Stimulated activated CD8-positive, alpha-beta memory T cell treated with anti-CD3 and anti-CD28 coated beads, Interleukin-7, amount 100 ng/mL, for 4 hours (primary cell): ENCODE measurements at regions not wholly inside any gene's neighbourhood (a gene's known extent, or its start where the extent isn't known, plus 50 kb on each side); places are given as distances from the start of the nearest gene placed in this dataset.

Experiments used
- DNase-seq, 2 donors: peaks; one replicate each; pipeline ENCODE4 v3.0.0-alpha.2; 2020; ENCODE audit warnings: low read depth in 2 of 2

DNA sequence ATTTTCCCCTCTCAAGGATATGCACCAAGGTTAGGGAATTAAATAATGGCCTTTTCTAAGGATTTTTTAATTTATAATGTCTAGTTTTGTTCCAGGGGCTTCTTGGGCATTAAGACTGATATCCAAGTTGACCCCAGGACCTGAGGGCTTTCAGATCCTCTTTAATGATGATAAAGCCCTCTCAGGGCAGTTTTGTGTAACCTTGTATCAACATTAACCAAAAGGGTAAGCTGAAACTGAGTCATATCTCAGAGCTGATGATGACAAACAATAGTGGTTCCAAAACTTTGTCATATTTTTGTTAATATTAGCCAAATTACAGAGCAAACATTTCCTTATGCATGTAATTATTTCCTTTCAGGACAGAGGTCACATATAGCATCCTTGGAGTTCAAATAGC lies 309.4 kb upstream of the MAN1A1 start:
- DNase-seq = no peak

GRCh38 chr6:119655124-119655523 lies 305.6 kb upstream of the MAN1A1 start:
- no peak for DNase-seq

DNA sequence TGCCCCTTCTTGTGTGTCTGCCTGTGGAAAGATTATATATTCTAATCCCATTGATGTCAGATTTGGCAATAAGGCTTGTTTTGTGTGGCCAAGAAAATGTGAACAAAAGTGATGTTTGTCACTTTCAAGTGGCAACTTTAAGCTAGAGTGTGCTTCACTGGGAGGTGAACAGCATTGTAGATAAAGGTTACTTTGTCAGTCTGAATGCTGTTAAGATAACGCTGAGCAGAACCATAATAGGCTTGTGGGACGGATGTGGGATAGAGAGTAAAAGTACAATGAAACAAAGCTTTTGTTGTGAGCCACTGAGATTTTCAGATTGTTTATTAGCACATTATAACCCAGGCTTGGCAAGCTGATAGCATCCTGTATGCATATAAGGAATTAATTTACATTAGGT lies 303.8 kb upstream of the MAN1A1 start:
- no peak for DNase-seq

- no peak for DNase-seq
Observed at GRCh38 chr6:119649531-119649930, 300.0 kb upstream of the MAN1A1 start.

DNA sequence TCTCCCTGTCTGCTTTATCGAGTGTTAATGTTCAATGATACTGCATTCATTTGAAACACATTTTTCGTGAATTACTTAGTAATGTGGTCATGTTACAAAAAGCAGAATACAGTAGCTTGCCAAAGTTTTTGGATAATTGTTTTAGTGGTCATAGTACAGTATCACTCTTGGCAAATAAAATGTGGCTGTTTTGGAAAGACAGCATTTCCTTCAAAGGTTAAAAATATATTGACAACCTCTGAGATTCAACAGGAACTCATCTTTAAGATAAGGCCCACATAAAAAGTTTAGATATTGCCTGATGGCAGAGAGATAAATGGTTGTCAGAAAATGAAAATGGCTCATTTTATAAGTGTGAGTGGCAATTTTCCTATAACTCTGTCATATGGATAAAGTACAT lies 297.7 kb upstream of the MAN1A1 start:
- no peak for DNase-seq

- DNase-seq = no peak
Observed at GRCh38 chr6:119643876-119644275, 294.3 kb upstream of the MAN1A1 start.

DNA sequence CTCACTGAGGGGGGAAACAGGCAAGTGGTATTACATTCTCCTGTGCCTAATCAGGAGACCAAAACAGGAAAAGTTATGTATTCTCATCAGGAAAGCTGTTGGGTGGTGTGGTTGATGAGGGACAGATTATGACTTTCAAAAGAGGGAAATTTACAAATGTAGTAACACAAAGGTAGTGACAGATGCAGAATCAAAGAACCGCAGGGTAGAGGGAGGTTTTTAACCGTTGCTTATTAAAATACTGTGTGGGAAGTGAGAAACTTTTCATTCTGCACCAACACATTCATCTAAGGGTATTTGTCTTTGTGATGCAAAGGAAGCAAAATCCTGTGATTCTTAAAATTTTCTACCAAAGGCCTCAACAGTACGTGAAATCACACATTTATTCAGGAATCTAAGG lies 288.2 kb upstream of the MAN1A1 start:
- DNase-seq = no peak

DNA sequence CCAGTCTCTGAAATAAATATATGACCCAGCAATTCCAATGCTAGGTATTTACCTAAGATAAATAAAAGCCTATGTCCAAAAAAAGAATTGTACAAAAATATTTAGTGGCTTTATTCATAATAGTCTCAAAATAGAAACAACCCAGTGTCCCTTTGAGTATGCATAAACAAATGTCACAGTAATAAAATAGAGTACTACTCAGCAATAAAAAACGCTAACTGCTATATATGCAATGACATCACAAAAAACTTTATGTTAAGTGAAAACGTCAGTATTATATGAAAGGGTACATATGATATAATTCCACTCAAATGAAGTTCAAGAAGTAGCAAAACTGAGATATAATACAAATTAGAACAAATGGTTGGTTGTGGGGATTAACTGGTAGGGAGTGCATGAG lies 286.5 kb upstream of the MAN1A1 start:
- DNase-seq = no peak

DNA sequence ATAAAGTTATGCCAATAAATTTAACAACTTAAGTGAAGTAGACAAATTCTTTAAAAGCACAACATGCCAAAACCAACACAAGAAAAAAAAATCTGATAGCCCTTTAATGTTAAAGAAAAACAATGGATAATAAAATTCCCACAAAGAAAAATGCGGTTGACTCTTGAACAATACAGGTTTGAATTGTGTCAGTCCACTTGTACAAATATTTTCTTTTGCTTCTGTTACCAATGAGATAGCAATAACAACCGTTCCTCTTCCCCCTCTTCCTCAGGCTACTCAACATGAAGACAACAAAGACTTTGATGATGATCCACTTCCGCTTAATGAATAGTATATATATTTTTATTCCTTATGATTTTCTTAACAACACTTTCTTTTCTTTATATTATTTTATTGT lies 283.9 kb upstream of the MAN1A1 start:
- DNase-seq = no peak

DNA sequence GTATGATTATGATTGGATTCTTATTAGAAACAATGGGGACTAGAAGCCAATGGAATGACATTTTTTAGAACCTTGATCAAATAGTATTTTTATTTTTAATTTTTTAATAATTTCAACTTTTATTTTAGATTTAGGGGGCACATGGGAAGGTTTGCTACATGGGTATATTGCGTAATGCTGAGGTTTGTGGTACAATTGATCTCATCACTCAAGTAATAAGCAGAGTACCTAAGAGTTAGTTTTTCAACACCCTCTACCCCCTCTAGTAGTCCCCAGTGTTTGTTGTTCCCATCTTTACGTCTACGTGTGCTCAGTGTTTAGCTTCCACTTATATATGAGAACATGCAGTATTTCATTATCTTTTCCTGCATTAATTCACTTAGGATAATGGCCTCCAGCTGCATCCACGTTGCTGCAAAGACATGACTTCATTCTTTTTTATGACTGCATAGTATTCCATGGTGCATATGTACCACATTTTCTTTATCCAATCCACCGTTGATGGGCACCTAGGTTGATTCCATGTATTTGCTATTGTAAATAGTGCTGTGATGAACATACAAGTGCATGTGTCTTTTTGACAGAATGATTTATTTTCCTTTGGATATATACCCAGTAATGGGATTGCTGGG lies 281.1 kb upstream of the MAN1A1 start:
- DNase-seq = no peak

- no peak for DNase-seq
Observed at GRCh38 chr6:119628691-119629594, 279.4 kb upstream of the MAN1A1 start.

GRCh38 chr6:119627908-119628669 lies 278.5 kb upstream of the MAN1A1 start:
- no peak for DNase-seq

GRCh38 chr6:119626884-119627619 lies 277.5 kb upstream of the MAN1A1 start:
- DNase-seq = no peak

GRCh38 chr6:119620846-119621555 lies 271.4 kb upstream of the MAN1A1 start:
- DNase-seq = no peak

GRCh38 chr6:119614138-119614537 lies 264.6 kb upstream of the MAN1A1 start:
- no peak for DNase-seq

- DNase-seq = no peak
Observed at GRCh38 chr6:119612911-119613381, 263.4 kb upstream of the MAN1A1 start.

- DNase-seq = no peak
Observed at GRCh38 chr6:119612176-119612891, 262.8 kb upstream of the MAN1A1 start.

DNA sequence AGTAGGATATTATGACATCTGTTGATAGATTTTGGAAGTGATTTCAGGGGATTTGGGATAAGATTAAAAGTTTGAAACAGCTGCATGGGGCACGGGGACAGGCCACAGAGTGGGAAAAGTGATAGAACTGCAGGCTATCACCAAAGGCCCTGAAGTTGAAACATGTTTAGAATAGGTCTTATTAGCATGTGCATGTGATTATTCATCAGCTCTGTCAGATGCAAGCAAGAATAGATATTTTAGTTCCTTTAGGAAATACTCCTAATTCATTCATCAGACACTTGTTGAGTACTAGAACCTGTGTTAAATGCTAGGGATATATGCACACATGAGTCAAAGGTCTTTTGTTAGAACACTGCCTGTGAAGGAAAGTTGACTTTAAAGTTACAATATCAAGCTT lies 261.2 kb upstream of the MAN1A1 start:
- no peak for DNase-seq

- DNase-seq = no peak
Observed at GRCh38 chr6:119610265-119610664, 260.7 kb upstream of the MAN1A1 start.

DNA sequence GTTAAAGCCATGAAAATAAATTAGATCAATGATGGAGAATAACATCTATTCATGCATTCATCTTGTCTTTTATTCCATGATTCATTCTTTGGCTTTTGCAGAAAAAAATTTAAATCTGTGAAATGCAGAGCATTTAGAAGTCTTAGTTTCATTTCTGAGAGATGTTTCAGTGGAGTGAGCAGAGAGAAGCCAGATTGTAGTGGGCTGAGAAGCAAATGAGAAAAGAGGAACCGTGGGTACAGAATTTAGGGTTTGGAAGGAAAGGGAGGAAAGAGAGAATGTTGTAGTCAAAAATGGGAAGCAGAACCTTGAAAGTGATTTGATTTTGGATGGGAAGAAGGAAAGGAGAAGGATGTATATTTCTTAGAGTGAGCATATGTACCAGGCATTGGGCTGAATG lies 260.3 kb upstream of the MAN1A1 start:
- no peak for DNase-seq
